Liver (tissue), 7 donors: ENCODE measurements at regions not wholly inside any gene's neighbourhood (a gene's known extent, or its start where the extent isn't known, plus 50 kb on each side); places are given as distances from the start of the nearest gene placed in this dataset.

Experiments
- DNase-seq: peaks from one replicate; pipeline ENCODE4 v3.0.0-alpha.2; 2017; ENCODE audit warnings: low spot score
- H3K27ac ChIP-seq, 2 donors: one replicate each; pipeline ENCODE4 v1.7.0; 2013; ENCODE audit warnings: inconsistent platforms in 2 of 2, low read length in 2 of 2, control low read depth in 1 of 2, low read depth in 1 of 2, mild to moderate bottlenecking in 1 of 2
- H3K27me3 ChIP-seq, 4 donors: one replicate each; pipeline versions ENCODE4 v1.6.1 to v1.7.0; 2013; ENCODE audit warnings: low read length in 3 of 4, inconsistent platforms in 1 of 4, mild to moderate bottlenecking in 1 of 4, moderate library complexity in 1 of 4; ENCODE audit not compliant: control insufficient read depth in 4 of 4, insufficient read depth in 4 of 4
- H3K36me3 ChIP-seq, 4 donors: one replicate each; pipeline versions ENCODE4 v1.6.1 to v1.7.0; 2013; ENCODE audit warnings: low read length in 3 of 4, mild to moderate bottlenecking in 3 of 4, low read depth in 1 of 4, moderate library complexity in 1 of 4; ENCODE audit not compliant: control insufficient read depth in 4 of 4, insufficient read depth in 3 of 4
- H3K4me1 ChIP-seq, 4 donors: one replicate each; pipeline versions ENCODE4 v1.6.1 to v1.7.0; 2013; ENCODE audit warnings: low read length in 3 of 4, mild to moderate bottlenecking in 3 of 4, moderate library complexity in 1 of 4; ENCODE audit not compliant: control insufficient read depth in 4 of 4, insufficient read depth in 4 of 4
- H3K4me3 ChIP-seq, 3 donors: one replicate each; pipeline versions ENCODE4 v1.6.1 to v1.7.0; 2013; ENCODE audit warnings: low read length in 3 of 3, control low read depth in 1 of 3, low read depth in 1 of 3, mild to moderate bottlenecking in 1 of 3
- H3K9ac ChIP-seq, 2 donors: one replicate each; pipeline ENCODE4 v1.7.0; 2013; ENCODE audit warnings: low read length in 2 of 2, mild to moderate bottlenecking in 2 of 2, moderate library complexity in 2 of 2, control low read depth in 1 of 2, low read depth in 1 of 2
- H3K9me3 ChIP-seq, 4 donors: one replicate each; pipeline versions ENCODE4 v1.6.1 to v1.7.0; 2013; ENCODE audit warnings: low read length in 3 of 4; ENCODE audit not compliant: control insufficient read depth in 4 of 4
- ATF3 ChIP-seq: IDR thresholded peaks from 2 replicates; pipeline ENCODE4 v1.6.1; 2016; ENCODE audit warnings: antibody characterized with exemption
- FOXA1 ChIP-seq: IDR thresholded peaks from 2 replicates; pipeline ENCODE4 v1.6.1; 2016; ENCODE audit warnings: antibody characterized with exemption
- FOXA2 ChIP-seq: IDR thresholded peaks from 2 replicates; pipeline ENCODE4 v1.6.1; 2016; ENCODE audit warnings: antibody characterized with exemption
- HNF4A ChIP-seq, 2 donors: conservative IDR thresholded peaks; 2 replicates each; pipeline ENCODE4 v1.6.1; 2016; ENCODE audit warnings: antibody characterized with exemption in 2 of 2, mild to moderate bottlenecking in 2 of 2
- JUND ChIP-seq, 2 donors: IDR thresholded peaks; 2 replicates each; pipeline ENCODE4 v1.6.1; 2016; ENCODE audit warnings: antibody characterized with exemption in 2 of 2
- NR2F2 ChIP-seq: IDR thresholded peaks from 2 replicates; pipeline ENCODE4 v1.6.1; 2016; ENCODE audit warnings: antibody characterized with exemption
- RAD21 ChIP-seq, 2 donors: IDR thresholded peaks; 2 replicates each; pipeline ENCODE4 v1.6.1; 2016; ENCODE audit warnings: antibody characterized with exemption in 2 of 2, mild to moderate bottlenecking in 2 of 2
- REST ChIP-seq: IDR thresholded peaks from 2 replicates; pipeline ENCODE4 v1.6.1; 2016; ENCODE audit warnings: antibody characterized with exemption, mild to moderate bottlenecking
- TAF1 ChIP-seq: conservative IDR thresholded peaks from 2 replicates; pipeline ENCODE4 v1.6.1; 2016; ENCODE audit warnings: antibody characterized with exemption, mild to moderate bottlenecking
- YY1 ChIP-seq: IDR thresholded peaks from 2 replicates; pipeline ENCODE4 v1.6.1; 2016; ENCODE audit warnings: antibody characterized with exemption, mild to moderate bottlenecking
- ZBTB33 ChIP-seq: IDR thresholded peaks from 2 replicates; pipeline ENCODE4 v1.6.1; 2016; ENCODE audit warnings: antibody characterized with exemption
- WGBS: extraction: QIAGEN DNeasy Blood & Tissue Kit; methylation state at CpG from one replicate; pipeline ENCODE4 v1.1.7; 2013; 5-methylcytosine and 5-hydroxymethylcytosine counted together
- donor health status: healthy.
- donor health status: healthy.
- donor health status: healthy.
- donor health status: healthy.

GRCh38 chr2:19801367-19802080 is 100.3 kb downstream of the TTC32 start:
- TF ChIP-seq HNF4A (conservative IDR thresholded peaks at IDR 0.05) (no peak), ZBTB33 (no peak), JUND (IDR thresholded peaks at IDR 0.05) (no peak), FOXA2 (no peak), ATF3 (no peak), FOXA1 (no peak), TAF1 (no peak), NR2F2 (no peak)
- no peak overlapping the region for H3K9ac ChIP-seq
- no peaks in the 10 kb centered on the region for H3K27me3 ChIP-seq
- no peaks in the 10 kb centered on the region for H3K36me3 ChIP-seq
- no peak overlapping the region for H3K27ac ChIP-seq
- 91% methylated on average over 15 of the region's 15 CpGs for WGBS
- DNase-seq: no peak
- no peaks in the 10 kb centered on the region for H3K4me1 ChIP-seq
- no peaks in the 10 kb centered on the region for H3K9me3 ChIP-seq
- no peak overlapping the region for H3K4me3 ChIP-seq

GRCh38 chr2:19800796-19801195 is 101.0 kb downstream of the TTC32 start:
- no peak overlapping the region for H3K9ac ChIP-seq
- 93% methylated on average over 5 of the region's 5 CpGs for WGBS
- H3K36me3 ChIP-seq: no peaks in the 10 kb centered on the region
- H3K27me3 ChIP-seq: no peaks in the 10 kb centered on the region
- H3K27ac ChIP-seq: no peak overlapping the region
- no peak for TF ChIP-seq RAD21 (IDR thresholded peaks at IDR 0.05)
- no peak for TF ChIP-seq YY1
- no peak for TF ChIP-seq ZBTB33
- no peak for TF ChIP-seq NR2F2
- TF ChIP-seq REST: no peak
- TF ChIP-seq JUND (IDR thresholded peaks at IDR 0.05): no peak
- H3K4me1 ChIP-seq: no peaks in the 10 kb centered on the region
- H3K4me3 ChIP-seq: no peak overlapping the region
- no peak for DNase-seq
- no peaks in the 10 kb centered on the region for H3K9me3 ChIP-seq
